Loucy (cell line): ENCODE measurements at regions not wholly inside any gene's neighbourhood (a gene's known extent, or its start where the extent isn't known, plus 50 kb on each side); places are given as distances from the start of the nearest gene placed in this dataset.

Experiments
- H2AFZ ChIP-seq: fragments of 200-600 bp; sonication (generic); 2 replicates; pipeline ENCODE4 v1.6.0; 2016; ENCODE audit warnings: antibody characterized with exemption, mild to moderate bottlenecking, low read length, moderate library complexity
- H3F3A ChIP-seq: fragments of 200-600 bp; 2 replicates; pipeline ENCODE4 v1.6.0; 2016; ENCODE audit warnings: antibody characterized with exemption, low read depth, mild to moderate bottlenecking
- H3K27me3 ChIP-seq: fragments of 200-600 bp; sonication (generic); 2 replicates; pipeline ENCODE4 v1.6.1; 2014; ENCODE audit warnings: low read length, mild to moderate bottlenecking; ENCODE audit not compliant: insufficient read depth, poor library complexity, severe bottlenecking
- H3K36me3 ChIP-seq: fragments of 200-600 bp; sonication (generic); 2 replicates; pipeline ENCODE4 v1.6.1; 2016; ENCODE audit warnings: low read length; ENCODE audit not compliant: insufficient read depth
- H3K4me1 ChIP-seq: fragments of 200-600 bp; sonication (generic); 2 replicates; pipeline ENCODE4 v1.5.1; 2014; ENCODE audit warnings: low read length, mild to moderate bottlenecking; ENCODE audit not compliant: insufficient read depth, poor library complexity, severe bottlenecking
- H3K4me2 ChIP-seq: fragments of 200-600 bp; sonication (generic); 2 replicates; pipeline ENCODE4 v1.6.0; 2014; ENCODE audit warnings: antibody characterized with exemption, low read length, low read depth, mild to moderate bottlenecking; ENCODE audit not compliant: poor library complexity, severe bottlenecking
- H3K4me3 ChIP-seq: fragments of 200-600 bp; sonication (generic); 2 replicates; pipeline ENCODE4 v1.5.1; 2014; ENCODE audit warnings: low read length, mild to moderate bottlenecking, mixed read lengths; ENCODE audit not compliant: poor library complexity, severe bottlenecking
- H3K79me2 ChIP-seq: fragments of 200-600 bp; sonication (generic); 2 replicates; pipeline ENCODE4 v1.6.1; 2014; ENCODE audit warnings: low read length; ENCODE audit not compliant: insufficient read depth
- H3K9ac ChIP-seq: fragments of 200-600 bp; sonication (generic); 2 replicates; pipeline ENCODE4 v1.6.0; 2014; ENCODE audit warnings: mild to moderate bottlenecking, low read depth, low read length, moderate library complexity; ENCODE audit not compliant: poor library complexity, severe bottlenecking
- H3K9me2 ChIP-seq: fragments of 200-600 bp; sonication (generic); replicated peaks from 2 replicates; pipeline ENCODE4 v1.6.1; 2016; ENCODE audit warnings: low read depth, low read length, mixed read lengths
- H3K9me3 ChIP-seq: fragments of 200-600 bp; sonication (generic); 2 replicates; pipeline ENCODE4 v1.6.1; 2014; ENCODE audit warnings: mild to moderate bottlenecking, antibody characterized with exemption, low read length, low read depth; ENCODE audit not compliant: insufficient read depth
- H4K20me1 ChIP-seq: fragments of 200-600 bp; sonication (generic); 2 replicates; pipeline ENCODE4 v1.6.0; 2014; ENCODE audit warnings: antibody characterized with exemption, low read length, mild to moderate bottlenecking; ENCODE audit not compliant: insufficient read depth, poor library complexity, severe bottlenecking
- CTCF ChIP-seq: fragments of 200-600 bp; sonication (generic); conservative IDR thresholded peaks from 2 replicates; pipeline ENCODE4 v1.5.1; 2014; ENCODE audit warnings: mild to moderate bottlenecking, antibody characterized with exemption, low read length
- EZH2phosphoT487 ChIP-seq: fragments of 200-600 bp; IDR thresholded peaks from 2 replicates; pipeline ENCODE4 v1.6.1; 2018; ENCODE audit warnings: antibody characterized with exemption, mild to moderate bottlenecking, moderate library complexity, borderline replicate concordance

GRCh38 chr13:91174886-91175501, 172.5 kb upstream of the MIR17HG start:
- Histone ChIP-seq H3K9ac (no peak overlapping the region), H3F3A (no peaks in the 10 kb centered on the region), H3K79me2 (no peaks in the 10 kb centered on the region), H3K36me3 (no peaks in the 10 kb centered on the region), H3K9me2 (no peaks in the 10 kb centered on the region), H3K4me3 (no peak overlapping the region), H3K4me1 (no peaks in the 10 kb centered on the region), H3K9me3 (no peaks in the 10 kb centered on the region), H3K27me3 (no peaks in the 10 kb centered on the region), H3K4me2 (no peak overlapping the region), H2AFZ (no peak overlapping the region), H4K20me1 (no peaks in the 10 kb centered on the region)
- TF ChIP-seq CTCF, result no peak
- no peak for TF ChIP-seq EZH2phosphoT487

- Histone ChIP-seq H3K9me2 (no peaks in the 10 kb centered on the region), H3K4me2 (no peak overlapping the region), H4K20me1 (no peaks in the 10 kb centered on the region), H3K4me1 (no peaks in the 10 kb centered on the region), H2AFZ (no peak overlapping the region), H3K79me2 (no peaks in the 10 kb centered on the region), H3K36me3 (no peaks in the 10 kb centered on the region), H3K9ac (no peak overlapping the region), H3K4me3 (no peak overlapping the region), H3F3A (no peaks in the 10 kb centered on the region), H3K27me3 (no peaks in the 10 kb centered on the region), H3K9me3 (no peaks in the 10 kb centered on the region)
- no peak for TF ChIP-seq CTCF
- no peak for TF ChIP-seq EZH2phosphoT487
Measured at GRCh38 chr13:91178099-91178498, 169.4 kb upstream of the MIR17HG start.

GRCh38 chr13:91181892-91182291, 165.6 kb upstream of the MIR17HG start:
- H3K4me3 ChIP-seq, result no peak overlapping the region

More at GRCh38 chr13:91181892-91182291, 165.6 kb upstream of the MIR17HG start:
- Histone ChIP-seq H3K4me1 (no peaks in the 10 kb centered on the region), H4K20me1 (no peaks in the 10 kb centered on the region), H2AFZ (no peak overlapping the region), H3K4me2 (no peak overlapping the region), H3K36me3 (no peaks in the 10 kb centered on the region), H3K9me2 (no peaks in the 10 kb centered on the region), H3K79me2 (no peaks in the 10 kb centered on the region), H3K27me3 (no peaks in the 10 kb centered on the region), H3F3A (no peaks in the 10 kb centered on the region), H3K9me3 (no peaks in the 10 kb centered on the region), H3K9ac (no peak overlapping the region)
- TF ChIP-seq CTCF, result no peak
- TF ChIP-seq EZH2phosphoT487, result no peak
